ENCODE measurements at regions not wholly inside any gene's neighbourhood (a gene's known extent, or its start where the extent isn't known, plus 50 kb on each side); places are given as distances from the start of the nearest gene placed in this dataset.

DNA sequence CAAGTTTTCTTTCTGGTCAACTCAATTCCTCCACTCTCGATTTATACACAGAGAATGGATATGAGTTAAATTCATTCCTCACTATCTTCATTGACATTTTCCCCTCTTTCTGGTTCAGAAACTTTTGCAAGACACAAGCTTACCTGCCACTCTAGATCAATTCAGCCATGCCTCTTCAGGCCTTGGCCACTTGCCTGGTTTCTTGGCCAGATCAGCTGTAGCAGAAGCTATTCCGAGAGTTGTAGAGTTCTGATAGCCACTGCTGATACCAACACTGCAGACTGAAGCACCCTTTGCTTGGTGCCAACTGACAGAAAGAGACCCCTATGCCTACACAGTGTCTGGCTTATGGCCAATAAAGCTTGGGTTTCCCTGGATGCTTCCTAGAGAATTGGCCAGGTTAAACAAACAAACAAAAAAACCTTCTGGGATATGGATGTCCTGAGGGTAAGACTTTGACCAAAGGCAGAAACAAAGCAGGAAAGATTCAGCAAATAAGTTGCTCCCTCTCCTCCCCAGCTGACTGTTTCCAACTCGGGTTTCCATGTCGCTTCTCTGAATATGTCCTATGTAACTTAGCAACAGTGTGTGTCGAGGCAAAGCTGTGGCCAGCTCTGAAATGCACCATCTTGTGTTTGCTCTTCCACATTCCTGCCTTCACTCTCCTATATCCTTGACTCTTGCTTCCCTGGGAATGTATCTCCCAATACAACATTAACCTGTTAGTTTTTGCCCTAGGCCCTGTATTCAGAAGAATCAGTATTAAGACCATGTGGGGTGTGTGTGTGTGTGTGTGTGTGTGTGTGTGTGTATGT, 521.6 kb downstream of the EPHA3 start:
- Histone ChIP-seq H3K4me3 (ENCODE audit: low read depth, low read length) (no peak overlapping the region), H3K27me3 (no peaks in the 10 kb centered on the region), H3K36me3 (no peaks in the 10 kb centered on the region), H3K4me1 (no peaks in the 10 kb centered on the region), H3K9me3 (no peaks in the 10 kb centered on the region; the same call in 1 of the 2 replicates)
- no peak for DNase-seq
- TF ChIP-seq, protein P1, sequence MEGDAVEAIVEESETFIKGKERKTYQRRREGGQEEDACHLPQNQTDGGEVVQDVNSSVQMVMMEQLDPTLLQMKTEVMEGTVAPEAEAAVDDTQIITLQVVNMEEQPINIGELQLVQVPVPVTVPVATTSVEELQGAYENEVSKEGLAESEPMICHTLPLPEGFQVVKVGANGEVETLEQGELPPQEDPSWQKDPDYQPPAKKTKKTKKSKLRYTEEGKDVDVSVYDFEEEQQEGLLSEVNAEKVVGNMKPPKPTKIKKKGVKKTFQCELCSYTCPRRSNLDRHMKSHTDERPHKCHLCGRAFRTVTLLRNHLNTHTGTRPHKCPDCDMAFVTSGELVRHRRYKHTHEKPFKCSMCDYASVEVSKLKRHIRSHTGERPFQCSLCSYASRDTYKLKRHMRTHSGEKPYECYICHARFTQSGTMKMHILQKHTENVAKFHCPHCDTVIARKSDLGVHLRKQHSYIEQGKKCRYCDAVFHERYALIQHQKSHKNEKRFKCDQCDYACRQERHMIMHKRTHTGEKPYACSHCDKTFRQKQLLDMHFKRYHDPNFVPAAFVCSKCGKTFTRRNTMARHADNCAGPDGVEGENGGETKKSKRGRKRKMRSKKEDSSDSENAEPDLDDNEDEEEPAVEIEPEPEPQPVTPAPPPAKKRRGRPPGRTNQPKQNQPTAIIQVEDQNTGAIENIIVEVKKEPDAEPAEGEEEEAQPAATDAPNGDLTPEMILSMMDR (IDR thresholded peaks at IDR 0.05; ENCODE audit: low read depth, low read length), result no peak

DNA sequence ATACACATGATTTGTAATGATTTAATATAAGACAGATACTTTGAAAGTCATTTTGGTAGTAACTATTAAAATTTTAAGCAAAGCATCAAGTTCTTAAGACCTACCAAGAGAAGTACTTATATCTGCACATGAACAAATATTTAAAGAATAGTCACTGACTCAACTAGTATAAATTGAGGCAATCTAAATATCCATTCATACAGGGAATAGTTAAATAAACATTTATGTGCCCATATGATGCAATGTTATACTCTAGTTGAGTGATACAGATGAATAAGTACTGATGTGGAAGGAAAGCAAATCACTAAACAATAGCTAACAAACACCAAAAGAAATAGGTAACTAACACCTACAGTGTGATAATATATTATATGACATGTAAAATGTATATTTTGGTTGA, 527.7 kb downstream of the EPHA3 start:
- H3K4me1 ChIP-seq, result no peaks in the 10 kb centered on the region
- H3K9me3 ChIP-seq, result no peaks in the 10 kb centered on the region
- no peaks in the 10 kb centered on the region for H3K36me3 ChIP-seq
- no peak for DNase-seq
- no peaks in the 10 kb centered on the region for H3K27me3 ChIP-seq
- no peak overlapping the region for H3K4me3 ChIP-seq (ENCODE audit: low read depth, low read length)
- TF ChIP-seq, protein P1 (IDR thresholded peaks at IDR 0.05; ENCODE audit: low read depth, low read length), result no peak

DNA sequence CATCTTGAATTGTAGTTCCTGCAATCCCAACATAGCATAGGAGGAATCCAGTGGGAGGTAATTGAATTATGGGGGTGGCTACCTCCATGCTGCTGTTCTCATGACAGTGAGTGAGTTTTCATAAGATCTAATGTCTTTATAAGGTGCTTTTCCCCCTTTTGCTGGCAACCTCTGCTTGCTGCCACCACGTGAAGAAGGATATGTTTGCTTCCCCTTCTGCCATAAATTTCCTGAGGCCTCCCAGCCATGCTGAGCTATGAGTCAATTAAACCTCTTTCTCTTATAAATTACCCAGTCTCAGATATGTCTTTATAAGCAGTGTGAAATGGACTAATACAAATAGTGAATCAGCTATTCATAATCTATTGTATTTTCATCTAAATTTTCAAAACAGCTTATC, 537.3 kb downstream of the EPHA3 start:
- Histone ChIP-seq H3K36me3 (no peaks in the 10 kb centered on the region), H3K4me1 (no peaks in the 10 kb centered on the region), H3K27me3 (no peaks in the 10 kb centered on the region), H3K9me3 (no peaks in the 10 kb centered on the region), H3K4me3 (ENCODE audit: low read depth, low read length) (no peak overlapping the region)
- TF ChIP-seq, protein P1 (IDR thresholded peaks at IDR 0.05; ENCODE audit: low read depth, low read length), result no peak
- DNase-seq, result no peak

DNA sequence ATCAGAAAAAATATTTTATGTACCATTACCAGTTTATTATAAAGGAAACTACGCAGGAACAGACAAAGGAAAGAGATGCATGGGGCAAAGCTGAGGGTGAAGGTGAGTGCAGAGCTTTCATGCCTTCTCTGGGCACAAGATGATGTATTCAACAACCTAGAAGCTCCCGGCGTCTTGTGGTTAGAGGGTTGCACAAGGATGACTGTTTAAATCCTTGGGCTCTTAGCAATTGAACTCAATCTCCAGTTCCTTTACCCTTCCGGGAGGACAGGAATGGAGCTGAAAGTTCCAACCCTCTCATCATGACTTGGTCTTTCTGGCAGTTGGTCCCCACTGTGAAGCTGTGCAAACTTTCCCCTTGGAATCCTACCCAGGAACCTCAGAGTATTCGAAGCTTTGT, 542.0 kb downstream of the EPHA3 start:
- DNase-seq, result no peak
- Histone ChIP-seq H3K4me3 (ENCODE audit: low read depth, low read length) (no peak overlapping the region), H3K4me1 (no peaks in the 10 kb centered on the region), H3K9me3 (no peaks in the 10 kb centered on the region; the same call in 1 of the 2 replicates), H3K27me3 (no peaks in the 10 kb centered on the region), H3K36me3 (no peaks in the 10 kb centered on the region)
- TF ChIP-seq, protein P1 (IDR thresholded peaks at IDR 0.05; ENCODE audit: low read depth, low read length), result no peak

DNA sequence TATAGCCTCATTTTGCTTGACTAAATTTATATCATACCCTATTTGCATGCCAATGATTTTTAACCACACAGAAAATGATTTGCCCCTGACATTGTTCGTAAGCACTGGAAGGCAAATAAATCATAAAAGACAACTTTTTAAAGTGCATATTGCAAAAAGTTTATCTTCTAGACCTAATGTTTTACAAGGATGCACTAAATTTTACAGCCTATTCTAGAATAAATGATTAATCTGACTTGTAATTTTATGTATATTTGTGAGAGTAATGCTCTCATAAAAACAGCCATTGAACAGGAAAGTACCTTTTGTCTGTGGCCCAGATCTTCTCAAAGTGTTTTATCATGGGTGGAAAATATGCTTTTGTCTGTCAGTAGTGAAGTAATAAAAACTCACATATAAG, 546.6 kb downstream of the EPHA3 start:
- TF ChIP-seq, protein P1 (IDR thresholded peaks at IDR 0.05; ENCODE audit: low read depth, low read length), result no peak
- DNase-seq, result no peak
- Histone ChIP-seq H3K36me3 (no peaks in the 10 kb centered on the region), H3K4me3 (ENCODE audit: low read depth, low read length) (no peak overlapping the region), H3K4me1 (no peaks in the 10 kb centered on the region), H3K27me3 (no peaks in the 10 kb centered on the region), H3K9me3 (no peaks in the 10 kb centered on the region; the same call in 1 of the 2 replicates)

DNA sequence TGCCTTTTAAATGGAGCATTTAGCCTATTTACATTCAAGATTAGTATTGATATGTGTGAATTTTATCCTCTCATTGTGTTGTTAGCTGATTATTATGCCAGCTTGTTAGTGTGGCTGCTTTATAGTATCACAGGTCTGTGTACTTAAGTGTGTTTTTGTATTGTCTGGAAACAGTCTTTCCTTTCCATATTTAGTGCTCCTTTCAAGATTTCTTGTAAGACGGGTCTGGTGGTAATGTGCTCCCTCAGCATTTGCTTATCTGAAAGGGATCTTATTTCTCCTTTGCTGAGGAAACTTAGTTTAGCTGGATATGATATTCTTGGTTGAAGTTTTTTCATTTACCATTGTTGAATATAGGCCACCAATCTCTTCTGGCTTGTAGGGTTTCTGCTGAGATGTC, 549.0 kb downstream of the EPHA3 start:
- Histone ChIP-seq H3K4me3 (ENCODE audit: low read depth, low read length) (no peak overlapping the region), H3K9me3 (no peaks in the 10 kb centered on the region; the same call in 1 of the 2 replicates), H3K27me3 (no peaks in the 10 kb centered on the region), H3K36me3 (no peaks in the 10 kb centered on the region), H3K4me1 (no peaks in the 10 kb centered on the region)
- no peak for DNase-seq
- TF ChIP-seq, protein P1 (IDR thresholded peaks at IDR 0.05; ENCODE audit: low read depth, low read length), result no peak
